ENCODE measurements at regions not wholly inside any gene's neighbourhood (a gene's known extent, or its start where the extent isn't known, plus 50 kb on each side); places are given as distances from the start of the nearest gene placed in this dataset.

GRCh38 chr5:54384356-54384933 is 71.1 kb upstream of the HSPB3 start:
- TF ChIP-seq CTCF (IDR thresholded peaks at IDR 0.05) (no peak), EZH2 (IDR thresholded peaks at IDR 0.05; ENCODE audit: borderline replicate concordance, insufficient read depth, low read depth, low read length, poor library complexity, severe bottlenecking) (no peak)
